GM04504 (cell line): ENCODE measurements at regions not wholly inside any gene's neighbourhood (a gene's known extent, or its start where the extent isn't known, plus 50 kb on each side); places are given as distances from the start of the nearest gene placed in this dataset.
"Not testable (repeated sequence)": the region's sequence is repeated elsewhere in the genome, so short reads cannot be mapped to it uniquely, and the experiment has no call there.

Experiments
- DNase-seq: peaks from one replicate; pipeline ENCODE4 v3.0.0-alpha.2; 2012; ENCODE audit warnings: low read depth

DNA sequence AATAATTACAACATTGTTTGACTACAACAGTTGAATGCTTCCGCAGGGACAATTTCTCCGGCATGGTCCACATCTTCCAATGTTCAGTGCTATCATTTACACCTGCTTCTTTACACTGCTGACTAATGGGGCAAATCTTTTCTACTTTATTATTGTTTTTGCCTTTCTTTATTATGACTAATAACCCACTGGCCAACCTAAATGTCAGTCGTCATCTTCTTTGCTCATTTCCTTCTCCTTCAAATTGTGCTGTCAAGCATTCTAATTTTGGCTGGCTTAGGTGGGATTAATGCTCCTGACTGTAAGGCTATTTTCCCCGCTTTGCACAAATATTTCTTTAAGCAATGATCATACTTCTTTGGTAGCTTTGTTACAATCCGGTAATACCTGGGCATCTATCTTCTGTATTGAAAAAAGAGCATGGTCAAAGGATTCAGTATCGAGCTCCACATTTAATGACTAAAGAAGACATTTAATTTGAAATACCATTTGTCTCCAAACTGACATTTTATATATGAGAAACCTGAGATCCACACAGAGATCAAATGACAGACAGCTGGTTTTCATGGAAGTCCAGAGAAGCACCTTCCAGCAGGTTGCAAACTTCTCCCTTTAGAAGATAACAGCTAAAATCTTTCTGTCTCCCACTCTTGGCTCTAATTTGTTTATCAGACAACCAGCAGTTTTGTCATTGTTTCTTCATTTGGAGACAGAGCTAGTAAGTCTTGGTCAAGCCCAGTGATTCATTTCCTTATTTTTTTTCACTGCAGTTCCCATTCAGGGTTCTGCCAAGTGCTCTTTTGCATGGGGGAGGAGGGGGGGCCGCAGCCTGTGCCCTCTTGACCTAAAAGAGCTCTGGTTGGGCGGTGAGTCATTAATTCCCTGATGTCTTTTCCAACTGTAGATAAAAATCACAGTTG is 132.9 kb downstream of the SOCS6 start:
- peak; percentile 91 for DNase-seq

DNA sequence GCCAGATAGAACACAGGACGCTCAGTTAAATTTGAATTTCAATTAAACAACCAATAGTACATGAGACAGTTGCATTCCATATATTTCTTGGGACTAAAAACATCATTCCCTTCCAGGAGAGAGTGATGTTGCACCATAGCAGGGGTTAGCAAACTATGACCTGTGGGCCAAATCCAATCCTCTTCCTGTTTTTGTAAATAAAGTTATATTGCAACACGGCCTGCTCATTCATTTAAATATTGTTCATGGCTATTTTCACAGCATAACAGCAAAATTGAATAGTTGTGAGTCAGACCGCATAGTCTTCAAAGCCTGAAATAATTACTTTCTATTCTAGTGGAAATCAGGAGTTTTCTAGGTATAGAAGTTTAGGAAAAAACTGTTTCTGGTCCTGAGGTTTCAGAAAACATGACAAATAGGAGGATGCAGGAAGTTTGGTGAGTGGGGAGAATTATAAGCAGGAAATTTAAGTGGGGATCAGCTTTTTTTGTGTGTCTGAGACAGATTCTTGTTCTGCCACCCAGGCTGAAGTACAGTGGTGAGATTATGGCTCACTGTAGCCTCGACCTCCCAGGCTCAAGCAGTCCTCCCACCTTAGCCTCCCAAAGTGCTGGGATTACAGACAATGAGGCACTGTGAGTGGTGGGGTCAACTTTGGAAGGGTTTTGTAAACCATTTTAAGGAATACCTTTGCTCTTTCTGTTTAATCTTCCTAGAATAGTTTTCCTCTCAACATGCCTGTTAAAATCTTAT is 131.5 kb downstream of the SOCS6 start:
- DNase-seq, result peak; percentile 70

DNA sequence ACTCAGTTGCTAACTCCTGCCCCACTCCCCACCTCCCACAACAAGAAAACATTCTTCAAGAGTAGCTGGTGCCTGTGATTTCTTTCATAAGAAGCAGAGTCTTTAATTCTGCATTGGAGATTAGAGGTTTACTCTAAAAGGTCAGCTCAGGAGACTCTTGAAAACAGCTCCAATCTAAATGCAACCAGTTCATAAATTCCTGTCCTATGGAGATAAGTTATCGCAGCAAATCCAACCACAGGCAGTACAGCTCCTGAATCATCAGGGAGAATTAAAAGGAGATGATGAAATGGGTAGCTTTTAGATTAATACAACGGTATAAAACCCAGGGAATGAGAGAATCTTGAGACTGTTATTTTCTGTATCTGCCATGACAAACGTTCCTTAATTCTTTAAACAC is 130.7 kb downstream of the SOCS6 start:
- DNase-seq, result no peak

DNA sequence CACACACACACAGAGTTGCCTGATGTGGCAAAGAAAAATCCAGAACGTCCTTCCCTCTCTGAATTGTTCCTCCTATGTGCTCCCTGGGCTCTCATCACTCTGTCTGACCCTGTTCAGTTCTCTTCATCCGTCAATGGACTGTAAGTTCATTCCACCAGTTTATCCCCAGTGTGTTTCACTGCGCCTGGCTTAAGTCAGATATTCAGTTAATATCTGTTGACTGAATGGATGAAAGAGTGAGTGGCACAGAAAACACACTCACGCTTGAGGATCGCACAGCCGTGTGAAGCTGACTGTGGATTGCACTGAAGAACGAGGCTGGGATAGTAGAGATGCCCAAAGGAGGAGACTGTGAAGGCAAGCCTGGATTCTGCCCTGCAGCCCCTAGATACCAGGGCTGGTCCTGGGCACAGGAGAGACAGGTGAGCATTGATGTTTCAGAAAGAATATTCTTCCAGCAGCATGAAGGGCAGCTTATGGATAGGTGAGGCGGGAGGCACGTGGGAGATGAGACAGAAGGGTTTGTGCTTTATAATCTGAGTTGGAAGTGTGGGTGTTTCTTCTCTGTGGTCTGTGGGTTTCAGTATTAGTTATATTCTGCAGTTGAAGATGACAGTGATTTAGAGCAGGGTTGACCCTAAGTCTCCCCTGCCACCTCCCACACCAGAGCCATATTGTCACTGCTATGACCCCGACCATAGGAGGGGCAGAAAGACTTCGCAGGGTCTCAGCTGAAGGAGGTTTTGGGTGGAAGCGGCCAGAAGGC is 129.9 kb downstream of the SOCS6 start:
- DNase-seq, result no peak

DNA sequence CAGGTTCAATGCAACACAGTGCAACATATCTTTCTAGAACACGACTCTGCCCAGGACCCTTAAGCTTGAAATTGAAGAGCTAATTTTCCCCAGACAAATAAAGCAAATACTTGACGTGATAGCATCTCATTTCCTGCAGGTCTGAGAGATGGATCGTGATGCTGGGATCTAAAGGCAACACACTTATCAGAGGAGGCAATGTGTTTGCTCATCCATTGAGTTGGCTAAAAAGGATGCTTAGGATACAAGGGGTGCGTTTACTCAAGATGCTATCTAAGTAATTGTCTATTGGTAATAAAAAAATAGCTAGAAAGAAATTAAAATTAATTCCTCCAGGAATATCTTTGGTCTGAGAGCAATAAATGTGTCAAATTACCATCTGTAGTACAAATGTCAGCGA is 129.0 kb downstream of the SOCS6 start:
- no peak for DNase-seq

DNA sequence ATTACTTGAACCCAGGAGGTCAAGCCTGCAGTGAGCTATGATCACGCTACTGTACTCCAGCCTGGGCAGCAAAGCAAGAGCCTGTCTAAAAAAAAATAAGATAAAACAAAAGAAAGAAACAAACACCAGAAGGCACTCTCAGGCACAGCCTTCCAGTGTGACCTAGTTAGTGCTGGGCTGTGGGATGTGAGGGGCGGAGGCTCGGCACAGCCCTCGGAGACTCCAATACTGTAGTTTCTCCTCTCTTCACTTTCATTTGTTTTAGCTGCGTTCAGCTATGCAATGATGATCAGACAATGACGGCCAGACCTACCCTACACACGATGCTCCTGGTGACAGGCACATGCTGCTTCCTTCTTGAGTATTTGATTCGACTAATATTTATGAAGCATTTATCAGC is 127.7 kb downstream of the SOCS6 start:
- DNase-seq, result no peak

DNA sequence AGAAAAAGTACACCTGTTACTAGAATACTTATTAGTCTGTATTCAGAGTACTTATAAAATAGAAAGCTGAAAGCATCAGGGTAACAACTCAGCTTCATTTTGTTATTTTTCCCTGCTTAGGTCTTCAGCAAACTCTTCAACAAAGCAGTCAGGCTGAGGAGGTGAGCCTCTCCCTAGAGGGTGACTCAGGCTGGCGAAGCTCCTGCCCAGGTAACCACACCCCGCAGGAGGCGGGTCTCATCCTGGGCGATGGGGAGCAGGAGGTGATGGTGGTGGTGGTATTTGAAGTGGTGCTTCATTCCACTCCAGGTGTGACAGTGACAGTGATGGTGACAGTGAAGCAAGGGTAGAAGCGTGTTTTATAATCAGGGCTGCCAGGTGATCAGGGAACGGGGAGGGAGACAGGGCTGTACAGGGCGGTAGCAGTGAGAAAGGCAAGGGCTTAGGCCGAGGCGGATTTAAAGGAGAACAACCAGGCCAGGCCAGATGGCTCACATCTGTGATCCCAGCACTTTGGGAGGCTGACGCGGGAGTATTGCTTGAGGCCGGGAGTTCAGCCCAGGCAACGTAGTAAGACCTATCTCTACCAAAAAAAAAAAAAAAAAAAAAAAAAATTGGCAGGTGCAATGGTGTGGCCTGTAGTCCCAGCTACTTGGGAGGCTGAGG is 127.1 kb downstream of the SOCS6 start:
- DNase-seq, result no peak

DNA sequence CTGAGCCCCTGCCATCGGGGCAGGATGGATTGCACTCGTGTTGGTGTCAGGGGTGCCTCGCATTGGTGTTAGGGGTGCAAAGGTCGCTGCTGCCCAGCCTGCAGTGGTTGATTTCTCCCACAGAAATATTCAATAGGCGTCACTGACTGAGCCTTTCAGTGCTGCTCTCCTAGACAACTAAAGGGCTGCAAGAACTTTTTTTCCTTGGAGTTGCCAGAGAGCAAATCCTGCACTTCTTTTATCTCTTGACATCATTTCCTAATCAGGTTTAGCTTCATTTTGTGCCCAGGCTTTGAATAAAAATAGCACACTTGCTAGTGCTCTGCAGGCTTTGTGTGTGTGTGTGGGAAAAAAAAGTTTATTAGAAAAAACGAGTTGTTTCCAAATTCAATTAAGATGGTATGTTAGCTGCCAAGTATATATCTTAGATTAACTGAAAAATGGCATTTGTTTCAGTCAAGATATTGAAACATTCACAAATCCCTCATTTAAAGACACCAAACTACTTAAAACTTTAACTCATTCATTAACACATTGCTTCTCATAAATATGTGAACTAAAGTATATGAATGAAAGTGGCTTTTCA is 125.6 kb downstream of the SOCS6 start:
- no peak for DNase-seq

DNA sequence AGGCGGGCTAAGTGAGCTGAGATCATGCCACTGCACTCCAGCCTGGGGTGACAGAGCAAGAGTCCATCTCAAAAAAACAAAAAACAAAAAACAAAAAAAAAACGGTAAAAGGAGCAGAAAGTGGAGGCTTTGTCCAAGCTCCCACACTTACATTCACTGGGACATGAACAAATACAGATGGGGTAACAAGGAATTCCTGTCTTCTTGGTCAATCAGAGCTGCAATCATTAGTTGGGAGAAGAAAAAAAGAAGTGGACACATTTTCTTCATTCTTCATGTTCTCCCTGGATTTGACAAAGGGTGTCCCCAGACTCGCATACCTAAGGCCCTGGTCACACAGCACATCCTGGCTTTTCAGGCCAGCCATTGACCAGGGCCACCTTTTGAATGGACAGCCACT is 124.6 kb downstream of the SOCS6 start:
- DNase-seq, result no peak

DNA sequence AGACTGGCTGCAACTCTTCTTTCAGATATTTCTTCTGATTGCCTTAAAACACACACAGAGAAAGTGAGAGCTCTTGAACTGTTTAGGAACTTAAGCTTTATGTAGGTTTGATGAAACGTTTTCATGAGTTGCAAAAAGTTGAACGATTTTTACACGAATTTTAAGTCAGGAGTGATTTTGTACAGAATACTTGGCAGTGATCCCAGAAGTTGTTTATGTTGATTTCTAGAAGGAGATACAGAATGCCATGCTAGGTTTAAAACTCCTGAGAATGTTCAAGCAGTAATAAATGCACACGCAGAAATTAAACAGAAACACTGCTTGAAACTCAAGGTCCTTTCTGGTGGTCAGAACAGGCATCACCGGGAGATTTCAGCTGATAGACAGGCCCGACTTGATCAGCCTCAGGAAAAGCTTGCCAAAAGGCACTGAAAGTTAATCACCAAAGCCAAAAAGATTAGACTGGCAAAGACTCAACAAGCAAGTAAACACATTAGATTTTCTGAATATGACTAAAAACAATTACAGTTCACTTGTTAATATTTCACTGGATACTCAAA is 123.1 kb downstream of the SOCS6 start:
- DNase-seq, result no peak

DNA sequence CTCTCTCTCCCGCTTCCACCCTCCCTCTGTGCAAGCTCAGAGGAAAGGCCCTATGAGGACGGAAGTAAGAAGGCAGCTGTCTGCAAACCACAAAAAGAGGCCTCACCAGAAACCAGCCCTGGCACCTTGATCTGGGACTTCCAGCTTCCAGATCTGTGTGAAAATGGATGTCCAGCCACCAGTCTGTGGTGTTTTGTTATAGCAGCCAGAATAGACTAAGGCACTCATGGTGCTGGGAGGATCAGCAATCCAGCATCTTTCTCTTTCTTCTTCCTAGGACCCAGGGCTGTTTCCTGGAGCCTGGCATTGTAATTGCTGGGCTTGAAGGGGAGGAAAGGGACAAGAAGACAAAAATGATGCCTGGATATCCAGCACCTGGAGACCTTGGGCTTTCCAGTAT is 122.5 kb downstream of the SOCS6 start:
- DNase-seq, result no peak

DNA sequence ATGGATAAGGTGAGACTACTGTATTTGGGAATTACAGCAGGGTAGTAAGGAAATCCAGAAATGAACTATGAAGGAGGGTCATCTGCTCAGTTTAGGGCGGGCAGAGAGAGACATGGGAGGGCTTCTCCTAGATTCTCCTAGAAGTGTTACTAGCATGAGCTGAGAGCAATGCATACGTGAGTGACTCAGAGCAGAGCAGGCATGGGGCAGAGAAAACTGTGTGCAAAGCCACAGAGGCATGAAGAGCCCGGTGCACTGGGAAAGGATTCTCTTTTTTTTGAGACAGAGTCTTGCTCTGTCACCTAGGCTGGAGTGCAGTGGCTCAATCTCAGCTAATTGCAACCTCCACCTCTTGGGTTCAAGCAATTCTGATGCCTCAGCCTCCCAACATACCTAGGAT is 116.2 kb downstream of the SOCS6 start:
- DNase-seq, result no peak

DNA sequence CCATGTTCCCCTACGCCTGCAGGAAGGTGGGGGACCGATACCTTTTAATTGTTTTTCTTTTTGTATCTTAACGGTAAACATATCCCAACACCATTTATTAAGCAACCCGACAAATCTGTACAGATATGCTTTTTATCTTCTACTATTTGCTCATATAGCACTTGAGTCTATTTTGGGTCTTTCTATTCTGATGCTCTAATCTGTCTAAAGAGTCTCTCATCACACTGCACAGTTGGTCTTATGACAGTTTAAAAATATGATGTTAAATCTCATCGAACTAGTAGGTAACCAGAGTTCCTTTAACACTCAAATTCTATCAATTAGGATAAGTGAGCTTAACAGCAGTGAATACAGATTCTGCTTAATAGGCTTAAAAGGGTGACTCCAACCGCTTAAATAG is 111.6 kb downstream of the SOCS6 start:
- DNase-seq, result no peak

DNA sequence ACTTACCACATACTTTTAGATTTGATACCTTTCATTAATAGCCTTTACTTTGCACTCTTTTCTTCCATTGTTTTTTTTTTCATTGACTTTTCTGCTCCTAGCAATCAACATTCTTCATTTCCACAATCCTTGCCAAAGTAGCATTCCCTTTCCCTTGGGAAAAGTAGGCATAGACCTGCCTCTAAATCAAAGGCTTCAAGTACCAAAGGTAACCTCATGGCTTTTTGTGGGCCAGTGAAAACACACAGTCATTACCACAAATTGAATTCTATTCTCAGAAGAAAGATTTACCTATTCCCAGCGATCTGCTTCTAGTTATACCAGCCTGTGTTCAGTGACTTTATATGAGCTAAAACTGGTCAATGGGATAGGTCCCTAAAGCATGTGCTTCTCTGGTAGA is 109.2 kb downstream of the SOCS6 start:
- no peak for DNase-seq

DNA sequence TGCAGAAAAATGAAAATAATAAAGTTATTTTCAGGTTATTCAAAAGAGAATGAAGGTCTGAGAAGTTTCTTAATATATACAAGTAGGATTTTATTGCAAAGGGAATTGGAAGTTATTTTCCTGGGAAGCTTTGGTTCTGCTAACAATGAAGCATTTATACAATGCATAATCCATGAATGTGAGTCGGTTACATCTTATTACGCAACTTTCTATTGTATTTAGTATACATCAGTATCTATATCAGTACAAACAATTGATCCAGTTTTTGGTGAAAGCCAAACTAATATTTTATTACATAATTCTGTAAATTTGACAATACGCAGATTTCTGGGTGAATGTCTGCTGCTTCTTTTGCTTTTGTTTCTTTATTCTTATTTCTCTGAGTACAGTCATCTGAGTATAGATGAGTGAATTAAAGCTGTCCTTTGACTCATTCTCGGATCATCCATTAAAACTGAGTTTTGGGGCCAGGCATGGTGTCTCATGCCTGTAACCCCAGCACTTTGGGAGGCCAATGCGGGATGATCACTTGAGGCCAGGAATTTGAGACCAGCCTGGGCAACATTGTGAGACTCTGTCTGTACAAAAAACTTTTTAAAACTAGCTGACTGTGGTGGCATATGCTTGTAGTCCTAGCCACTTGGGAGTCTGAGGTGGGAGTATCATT is 108.5 kb downstream of the SOCS6 start:
- DNase-seq, result no peak

DNA sequence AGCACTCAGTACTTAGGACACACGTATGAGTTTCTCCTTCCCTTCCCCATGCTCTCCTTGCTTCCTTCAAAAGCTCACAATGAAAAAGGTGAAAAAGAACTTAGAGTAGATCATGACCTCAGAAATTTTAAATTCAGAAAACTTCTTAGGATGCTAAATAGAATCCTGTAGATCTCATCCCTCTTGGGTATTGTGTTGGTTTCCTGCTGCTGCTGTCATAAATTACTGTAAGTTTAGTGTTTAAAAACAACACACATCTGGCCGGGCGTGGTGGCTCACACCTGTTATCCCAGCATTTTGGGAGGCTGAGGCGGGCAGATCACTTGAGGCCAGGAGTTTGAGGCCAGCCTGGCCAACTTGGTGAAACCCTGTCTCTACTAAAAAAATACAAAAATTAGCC is 106.9 kb downstream of the SOCS6 start:
- DNase-seq, result not testable (repeated sequence)

DNA sequence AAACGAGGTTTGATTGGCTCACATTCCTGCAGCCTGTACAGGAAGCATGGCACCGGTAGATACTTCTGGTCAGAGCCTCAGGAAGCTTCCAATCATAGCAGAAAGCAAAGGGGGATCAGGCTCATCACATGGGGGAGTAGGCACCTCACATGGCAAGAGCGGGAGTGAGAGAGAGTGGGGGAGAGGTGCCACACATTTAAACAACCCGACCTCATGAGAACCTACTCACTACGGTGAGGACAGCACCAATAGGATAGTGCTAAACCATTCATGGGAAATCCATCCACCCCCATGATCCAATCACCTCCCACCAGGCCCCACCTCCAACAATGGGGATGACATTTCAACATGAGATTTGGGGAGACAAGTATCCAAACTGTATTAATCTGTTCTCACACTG is 105.8 kb downstream of the SOCS6 start:
- no peak for DNase-seq

DNA sequence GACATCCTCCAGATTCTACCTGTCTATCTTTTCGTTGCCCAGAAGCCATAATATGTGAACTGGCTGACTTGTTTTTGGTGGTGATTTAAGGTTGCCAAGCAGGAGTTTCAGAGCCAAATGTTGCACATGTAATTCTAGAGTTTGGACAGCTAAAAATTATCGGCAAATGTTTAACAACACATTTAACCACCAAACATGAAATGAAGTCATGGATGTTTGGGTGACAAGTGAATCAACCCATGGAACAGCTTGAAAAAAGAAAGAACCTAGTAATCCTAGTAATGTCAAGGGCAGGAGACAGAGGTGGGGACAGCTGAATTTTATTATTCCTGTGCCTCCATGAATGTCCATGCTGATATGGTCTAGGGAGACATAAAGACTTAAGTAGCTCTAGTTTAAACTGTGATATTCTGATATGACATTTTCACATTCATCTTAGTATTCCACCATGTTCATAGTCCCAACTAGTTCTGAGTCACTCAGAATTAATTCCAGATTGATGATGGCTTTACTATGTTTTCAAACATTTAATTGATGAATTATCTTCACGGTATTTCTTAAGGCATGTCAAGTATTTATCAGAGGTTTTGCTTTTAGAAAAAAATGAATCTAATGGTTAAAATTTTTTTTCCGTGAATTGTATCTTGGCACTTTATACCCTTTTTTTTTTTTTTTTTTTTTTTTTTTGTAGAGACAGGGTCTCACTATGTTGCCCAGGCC is 101.7 kb downstream of the SOCS6 start:
- DNase-seq, result peak; percentile 56

DNA sequence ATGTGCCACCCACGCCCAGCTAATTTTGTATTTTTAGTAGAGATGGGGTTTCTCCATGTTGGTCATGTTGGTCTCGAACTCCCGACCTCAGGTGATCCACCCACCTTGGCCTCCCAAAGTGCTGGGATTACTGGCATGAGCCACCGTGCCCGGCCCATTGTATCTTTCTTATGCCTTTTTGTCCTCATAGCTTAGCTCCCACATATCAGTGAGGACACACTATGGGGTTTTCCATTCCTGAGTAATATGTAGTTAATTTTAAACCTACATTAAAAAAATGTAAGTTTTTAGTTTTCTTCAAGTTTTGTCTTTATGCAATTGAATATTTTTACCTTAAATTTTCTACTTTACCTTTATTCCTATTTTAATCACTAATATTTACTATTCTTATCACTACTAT is 100.2 kb downstream of the SOCS6 start:
- not testable (repeated sequence) for DNase-seq

DNA sequence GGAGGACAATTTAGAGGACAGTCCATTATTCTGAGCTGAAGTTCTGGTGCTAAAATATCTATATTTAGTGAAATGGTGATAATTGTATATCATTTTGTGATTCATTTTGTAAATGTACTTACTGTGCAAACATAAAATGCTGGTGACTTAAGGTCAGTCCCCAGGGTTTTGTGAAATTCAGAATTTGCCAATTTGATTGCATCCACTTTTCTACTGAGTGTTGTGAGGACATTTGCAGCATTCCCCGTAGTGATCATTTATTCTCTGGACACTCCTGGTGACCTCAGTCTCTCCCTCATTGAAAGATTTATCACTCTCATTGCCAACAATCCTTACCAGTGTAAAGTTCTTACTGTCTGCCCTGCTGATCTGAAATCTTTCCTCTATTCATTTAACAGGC is 98.2 kb downstream of the SOCS6 start:
- DNase-seq, result no peak
